Immature natural killer cell (primary cell): ENCODE measurements at regions not wholly inside any gene's neighbourhood (a gene's known extent, or its start where the extent isn't known, plus 50 kb on each side); places are given as distances from the start of the nearest gene placed in this dataset.

Experiments used
- DNase-seq, 3 donors: peaks; one replicate each; pipeline ENCODE4 v3.0.0; 2022; ENCODE audit warnings: mixed read lengths in 1 of 3
- H3K27ac Mint-ChIP-seq, 6 donors: one replicate each; pipeline ENCODE4 v1.8.0; 2020; ENCODE audit warnings: mixed read lengths in 6 of 6, mild to moderate bottlenecking in 5 of 6, inconsistent platforms in 4 of 6, moderate library complexity in 3 of 6
- H3K27me3 Mint-ChIP-seq, 3 donors: one replicate each; pipeline ENCODE4 v1.8.0; 2020 to 2021; ENCODE audit warnings: low read depth in 3 of 3, mild to moderate bottlenecking in 3 of 3, mixed read lengths in 3 of 3, moderate library complexity in 3 of 3, inconsistent platforms in 1 of 3
- H3K36me3 Mint-ChIP-seq, 3 donors: one replicate each; pipeline ENCODE4 v1.8.0; 2020; ENCODE audit warnings: mixed read lengths in 3 of 3, inconsistent platforms in 2 of 3, mild to moderate bottlenecking in 2 of 3
- H3K4me1 Mint-ChIP-seq, 2 donors: one replicate each; pipeline ENCODE4 v1.8.0; 2020; ENCODE audit warnings: inconsistent platforms in 2 of 2, mild to moderate bottlenecking in 2 of 2, mixed read lengths in 2 of 2, moderate library complexity in 1 of 2
- H3K4me3 Mint-ChIP-seq, 5 donors: one replicate each; pipeline ENCODE4 v1.8.0; 2020; ENCODE audit warnings: mild to moderate bottlenecking in 5 of 5, mixed read lengths in 5 of 5, inconsistent platforms in 3 of 5, moderate library complexity in 3 of 5
- H3K9me3 Mint-ChIP-seq, 6 donors: one replicate each; pipeline ENCODE4 v1.8.0; 2020; ENCODE audit warnings: mild to moderate bottlenecking in 6 of 6, mixed read lengths in 6 of 6, inconsistent platforms in 4 of 6, moderate library complexity in 3 of 6

DNA sequence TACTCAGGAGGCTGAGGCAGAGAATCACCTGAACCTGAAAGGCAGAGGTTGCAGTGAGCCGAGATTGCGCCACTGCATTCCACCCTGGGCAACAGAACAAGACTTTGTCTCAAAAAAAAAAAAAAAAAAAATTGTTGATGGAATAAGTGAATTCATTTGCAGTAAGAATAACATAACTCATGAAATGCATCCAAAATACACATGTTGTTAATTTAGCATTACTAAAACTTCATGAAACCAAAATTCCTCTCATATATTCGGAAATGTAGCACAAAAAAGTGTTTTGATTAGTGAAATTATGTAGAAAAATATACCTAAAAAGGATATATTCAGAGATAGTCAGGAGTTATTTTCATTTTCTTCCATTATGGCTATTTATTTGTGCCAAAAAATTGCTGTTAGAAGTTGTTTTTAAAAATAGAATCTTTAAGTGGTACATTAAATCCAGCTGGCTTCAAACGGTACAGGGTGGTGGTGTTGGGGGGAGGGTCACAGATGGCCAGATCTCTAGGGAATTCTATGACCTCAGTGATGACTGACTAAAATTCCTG, 78.2 kb upstream of the UGP2 start:
- H3K27me3 Mint-ChIP-seq: peaks cover 3 to 4% (median 3%) of the 10 kb centered on the region in 3 donors
- no peak for DNase-seq
- peaks cover 3 to 6% of the 10 kb centered on the region in 2 donors for H3K4me1 Mint-ChIP-seq
- H3K36me3 Mint-ChIP-seq: no peaks in the 10 kb centered on the region
- peaks cover 0 to 17% (median 8%) of the 10 kb centered on the region in 6 donors for H3K9me3 Mint-ChIP-seq
- H3K27ac Mint-ChIP-seq: no peak overlapping the region
- H3K4me3 Mint-ChIP-seq: no peak overlapping the region

DNA sequence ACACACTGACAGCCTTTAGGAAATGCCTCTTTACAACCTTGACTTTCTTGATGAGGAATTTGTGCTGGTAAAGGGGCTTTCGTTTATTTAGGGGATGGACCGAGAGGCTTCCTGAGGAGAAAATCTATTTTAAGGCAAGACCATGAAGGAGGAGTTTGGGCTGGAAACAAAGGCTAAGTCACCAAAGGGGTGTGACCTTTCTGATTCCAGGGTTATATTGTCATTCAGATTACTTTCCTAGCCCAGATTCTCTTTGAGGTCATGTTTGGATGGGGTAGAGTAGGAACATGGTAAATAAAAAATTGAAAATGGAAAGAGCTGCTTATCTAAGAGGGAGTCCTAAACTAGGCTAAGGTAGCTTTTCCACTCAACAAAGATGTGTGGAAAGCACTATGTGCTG, 77.1 kb upstream of the UGP2 start:
- Mint-ChIP-seq H3K4me1 (peaks cover under 1 to 1% of the 10 kb centered on the region in 2 donors), H3K9me3 (peaks cover 0 to 20% (median 8%) of the 10 kb centered on the region in 6 donors), H3K4me3 (no peak overlapping the region), H3K36me3 (no peaks in the 10 kb centered on the region), H3K27ac (no peak overlapping the region), H3K27me3 (peaks cover 3 to 6% (median 4%) of the 10 kb centered on the region in 3 donors)
- DNase-seq: no peak

DNA sequence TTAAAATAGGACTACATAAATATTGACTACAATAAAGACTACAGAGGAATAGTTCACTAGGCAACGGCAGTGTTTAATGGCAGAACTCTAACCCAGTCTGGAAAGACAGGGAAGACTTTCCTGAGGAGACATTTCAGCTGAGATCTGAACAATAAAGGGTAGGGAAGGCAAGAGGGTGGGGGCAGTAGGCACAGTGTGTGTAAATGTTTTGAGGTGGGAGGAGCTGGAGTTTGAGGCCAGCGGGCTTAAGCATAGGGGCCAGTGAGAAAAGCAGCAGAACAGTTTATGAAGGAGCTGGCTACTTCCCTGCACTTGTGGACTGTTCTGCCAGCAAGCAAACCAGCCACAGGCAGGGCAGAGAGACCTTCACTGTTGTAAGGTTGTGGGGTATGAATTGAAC, 76.6 kb upstream of the UGP2 start:
- Mint-ChIP-seq H3K9me3 (peaks cover 0 to 20% (median 8%) of the 10 kb centered on the region in 6 donors), H3K4me3 (no peak overlapping the region)
- DNase-seq: no peak

GRCh38 chr2:63767307-63767706, 74.4 kb upstream of the UGP2 start:
- Mint-ChIP-seq H3K36me3 (no peaks in the 10 kb centered on the region), H3K4me3 (no peak overlapping the region), H3K27ac (no peak overlapping the region), H3K27me3 (peaks cover 2 to 6% (median 2%) of the 10 kb centered on the region in 3 donors), H3K9me3 (peaks cover 0 to 20% (median 8%) of the 10 kb centered on the region in 6 donors), H3K4me1 (no peaks in the 10 kb centered on the region)
- DNase-seq: no peak

More for the DNA sequence above, 76.6 kb upstream of the UGP2 start:
- H3K27ac Mint-ChIP-seq: no peak overlapping the region
- no peaks in the 10 kb centered on the region for H3K36me3 Mint-ChIP-seq
- peaks cover 3 to 6% (median 4%) of the 10 kb centered on the region in 3 donors for H3K27me3 Mint-ChIP-seq
- H3K4me1 Mint-ChIP-seq: no peaks in the 10 kb centered on the region

DNA sequence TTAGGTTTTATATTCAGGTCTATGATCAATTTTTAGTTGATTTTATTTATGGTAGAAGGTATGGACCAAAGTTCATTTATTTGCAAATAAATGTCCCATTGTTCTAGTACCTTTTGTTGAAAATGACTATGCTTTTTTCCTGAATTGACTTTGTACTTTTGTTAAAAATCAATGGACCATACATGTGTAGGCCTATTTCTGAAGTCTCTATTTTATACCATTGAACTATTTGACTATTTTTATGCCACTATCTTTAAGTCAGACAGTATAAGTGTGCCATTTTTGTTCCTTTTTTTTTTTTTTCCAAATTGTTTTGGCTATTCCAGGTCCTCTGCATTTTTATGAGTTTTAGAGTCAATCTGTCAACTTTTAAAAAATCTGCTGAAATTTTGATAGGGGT, 73.6 kb upstream of the UGP2 start:
- H3K4me3 Mint-ChIP-seq: no peak overlapping the region
- H3K36me3 Mint-ChIP-seq: no peaks in the 10 kb centered on the region
- H3K4me1 Mint-ChIP-seq: no peaks in the 10 kb centered on the region
- peaks cover under 1 to 6% (median 2%) of the 10 kb centered on the region in 3 donors for H3K27me3 Mint-ChIP-seq
- H3K9me3 Mint-ChIP-seq: peaks cover 0 to 20% (median 8%) of the 10 kb centered on the region in 6 donors
- no peak for DNase-seq
- no peak overlapping the region for H3K27ac Mint-ChIP-seq

- DNase-seq: no peak
- peaks cover 0 to 6% (median 2%) of the 10 kb centered on the region in 3 donors for H3K27me3 Mint-ChIP-seq
- H3K4me1 Mint-ChIP-seq: no peaks in the 10 kb centered on the region
- H3K36me3 Mint-ChIP-seq: no peaks in the 10 kb centered on the region
- H3K4me3 Mint-ChIP-seq: no peak overlapping the region
- no peak overlapping the region for H3K27ac Mint-ChIP-seq
- peaks cover 0 to 20% (median 8%) of the 10 kb centered on the region in 6 donors for H3K9me3 Mint-ChIP-seq
Measured at GRCh38 chr2:63769915-63770314, 71.8 kb upstream of the UGP2 start.

- Mint-ChIP-seq H3K4me1 (no peaks in the 10 kb centered on the region), H3K9me3 (peaks cover 0 to 13% (median 7%) of the 10 kb centered on the region in 6 donors), H3K27me3 (peaks cover 0 to 6% (median 2%) of the 10 kb centered on the region in 3 donors), H3K27ac (no peak overlapping the region), H3K36me3 (no peaks in the 10 kb centered on the region), H3K4me3 (no peak overlapping the region)
- DNase-seq: no peak
Measured at GRCh38 chr2:63772061-63772460, 69.6 kb upstream of the UGP2 start.

- Mint-ChIP-seq H3K27me3 (peaks cover 0 to 3% (median 3%) of the 10 kb centered on the region in 3 donors), H3K27ac (no peak overlapping the region), H3K9me3 (peaks cover 0 to 4% (median 0%) of the 10 kb centered on the region in 6 donors), H3K4me1 (no peaks in the 10 kb centered on the region), H3K36me3 (no peaks in the 10 kb centered on the region), H3K4me3 (no peak overlapping the region)
- no peak for DNase-seq
Measured at GRCh38 chr2:63775191-63775590, 66.5 kb upstream of the UGP2 start.

GRCh38 chr2:63776382-63776781, 65.3 kb upstream of the UGP2 start:
- Mint-ChIP-seq H3K36me3 (no peaks in the 10 kb centered on the region), H3K27me3 (peaks cover 0 to 3% (median 3%) of the 10 kb centered on the region in 3 donors), H3K27ac (no peak overlapping the region), H3K4me3 (no peak overlapping the region), H3K9me3 (peaks cover 0 to 4% (median 0%) of the 10 kb centered on the region in 6 donors), H3K4me1 (no peaks in the 10 kb centered on the region)
- no peak for DNase-seq

- peaks cover 0 to 3% (median 1%) of the 10 kb centered on the region in 3 donors for H3K27me3 Mint-ChIP-seq
- peaks cover 0 to 4% (median 0%) of the 10 kb centered on the region in 6 donors for H3K9me3 Mint-ChIP-seq
- H3K4me1 Mint-ChIP-seq: no peaks in the 10 kb centered on the region
- H3K4me3 Mint-ChIP-seq: no peak overlapping the region
- no peaks in the 10 kb centered on the region for H3K36me3 Mint-ChIP-seq
- H3K27ac Mint-ChIP-seq: no peak overlapping the region
- no peak for DNase-seq
Measured at GRCh38 chr2:63777816-63778215, 63.9 kb upstream of the UGP2 start.

DNA sequence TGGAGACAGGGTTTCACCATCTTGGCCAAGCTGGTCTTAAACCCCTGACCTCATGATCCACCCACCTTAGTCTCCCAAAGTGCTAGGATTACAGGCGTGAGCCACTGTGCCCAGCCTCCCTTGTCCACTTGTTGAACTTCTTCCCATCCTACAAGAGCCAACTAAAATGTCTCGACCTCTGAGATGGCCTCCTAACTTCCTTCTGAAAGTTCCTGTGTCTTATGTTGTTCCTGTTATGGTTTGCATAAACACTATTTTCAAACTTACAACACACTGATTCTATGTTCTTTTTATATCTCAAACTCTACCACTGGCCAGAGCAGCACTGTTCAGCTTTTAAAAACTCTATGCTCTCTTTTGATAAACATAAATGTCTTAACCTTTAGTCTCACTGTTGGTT, 63.3 kb upstream of the UGP2 start:
- peaks cover 0 to 3% (median 1%) of the 10 kb centered on the region in 3 donors for H3K27me3 Mint-ChIP-seq
- H3K4me1 Mint-ChIP-seq: no peaks in the 10 kb centered on the region
- peaks cover 0 to 4% (median 0%) of the 10 kb centered on the region in 6 donors for H3K9me3 Mint-ChIP-seq
- no peak overlapping the region for H3K4me3 Mint-ChIP-seq
- no peak for DNase-seq
- no peaks in the 10 kb centered on the region for H3K36me3 Mint-ChIP-seq
- no peak overlapping the region for H3K27ac Mint-ChIP-seq

DNA sequence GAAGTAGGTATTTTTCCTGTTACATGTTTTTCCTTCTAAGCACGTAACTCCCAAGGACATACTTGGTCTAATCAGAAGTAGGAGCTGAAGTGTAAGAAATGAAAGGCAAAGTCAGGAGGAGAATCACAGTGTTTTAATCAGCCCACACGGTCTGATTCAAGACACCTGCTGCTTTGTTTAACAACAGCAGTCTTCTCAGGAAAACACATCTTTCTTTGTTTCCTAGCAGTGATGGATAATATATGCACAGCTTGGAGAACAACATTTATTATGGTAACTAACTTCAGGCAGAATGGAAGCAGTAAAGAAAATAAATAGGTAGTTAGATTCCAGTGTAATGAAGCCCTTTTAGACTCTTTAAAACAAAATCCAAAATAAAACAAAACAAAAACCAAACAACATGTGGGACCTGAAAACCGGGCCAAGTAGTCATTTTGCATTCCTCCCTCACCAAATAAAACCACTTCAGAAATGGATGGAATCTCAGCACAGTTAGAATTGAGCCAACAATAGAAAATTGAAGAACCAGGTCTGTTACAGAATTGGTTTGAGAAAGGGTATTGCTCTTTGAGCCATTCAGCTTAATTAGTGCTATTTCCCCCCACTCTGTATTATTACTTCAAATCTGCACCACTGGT, 61.1 kb upstream of the UGP2 start:
- Mint-ChIP-seq H3K4me3 (no peak overlapping the region), H3K36me3 (no peaks in the 10 kb centered on the region), H3K27ac (no peak overlapping the region), H3K4me1 (no peaks in the 10 kb centered on the region), H3K9me3 (peaks cover 0 to 4% (median 0%) of the 10 kb centered on the region in 6 donors), H3K27me3 (peaks cover 0 to 1% (median 0%) of the 10 kb centered on the region in 3 donors)
- DNase-seq: no peak

DNA sequence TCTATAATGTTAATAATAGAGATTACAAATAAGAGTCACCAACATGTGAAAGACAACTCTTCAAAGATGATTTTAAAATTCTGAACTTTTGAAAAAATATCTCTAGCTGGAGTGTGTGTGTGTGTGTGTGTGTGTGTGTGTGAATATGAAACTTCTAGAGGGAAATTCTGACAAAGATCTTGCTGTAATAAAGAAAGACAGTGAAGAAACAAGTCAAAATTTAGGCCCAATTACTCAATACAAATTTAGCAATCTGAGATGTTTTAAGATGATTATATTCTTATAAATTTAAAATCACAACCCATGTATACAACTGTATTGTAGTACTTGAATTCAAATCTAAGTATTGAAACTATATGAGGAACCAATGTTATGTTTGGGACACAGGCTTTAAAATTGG, 57.2 kb upstream of the UGP2 start:
- Mint-ChIP-seq H3K27ac (no peak overlapping the region), H3K27me3 (peaks cover 0 to 2% (median 0%) of the 10 kb centered on the region in 3 donors), H3K9me3 (no peaks in the 10 kb centered on the region), H3K4me1 (no peaks in the 10 kb centered on the region), H3K4me3 (no peak overlapping the region), H3K36me3 (no peaks in the 10 kb centered on the region)
- DNase-seq: no peak

GRCh38 chr2:63785096-63785495, 56.6 kb upstream of the UGP2 start:
- no peaks in the 10 kb centered on the region for H3K9me3 Mint-ChIP-seq
- H3K4me3 Mint-ChIP-seq: no peak overlapping the region
- H3K36me3 Mint-ChIP-seq: no peaks in the 10 kb centered on the region
- no peak overlapping the region for H3K27ac Mint-ChIP-seq
- peaks cover 0 to 2% (median 1%) of the 10 kb centered on the region in 3 donors for H3K27me3 Mint-ChIP-seq
- DNase-seq: no peak
- H3K4me1 Mint-ChIP-seq: no peaks in the 10 kb centered on the region
